Activated CD4-positive, alpha-beta T cell treated with anti-CD3 and anti-CD28 coated beads, Interleukin-2, Interleukin-4, amounts not matched to agents 100 ng/mL and 50 ng/mL, durations not matched to agents 16 hours and 8 hours (primary cell): ENCODE measurements at regions not wholly inside any gene's neighbourhood (a gene's known extent, or its start where the extent isn't known, plus 50 kb on each side); places are given as distances from the start of the nearest gene placed in this dataset.
"Not testable (repeated sequence)": the region's sequence is repeated elsewhere in the genome, so short reads cannot be mapped to it uniquely, and the experiment has no call there.

Experiments used
- DNase-seq: peaks from one replicate; pipeline ENCODE4 v3.0.0-alpha.2; 2020; ENCODE audit warnings: low spot score

GRCh38 chr11:38155856-38156255, 1557.8 kb upstream of the RAG2 start:
- no peak for DNase-seq

GRCh38 chr11:38153985-38154384, 1555.9 kb upstream of the RAG2 start:
- DNase-seq, result no peak

- no peak for DNase-seq
These were observed 1545.8 kb upstream of the RAG2 start for GRCh38 chr11:38143852-38144251.

GRCh38 chr11:38138972-38139371, 1540.9 kb upstream of the RAG2 start:
- DNase-seq, result no peak

- no peak for DNase-seq
These were observed 1538.9 kb upstream of the RAG2 start for GRCh38 chr11:38136887-38137286.

GRCh38 chr11:38131535-38131934, 1533.5 kb upstream of the RAG2 start:
- no peak for DNase-seq

GRCh38 chr11:38130976-38131375, 1532.9 kb upstream of the RAG2 start:
- no peak for DNase-seq

- DNase-seq, result no peak
These were observed 1532.5 kb upstream of the RAG2 start for GRCh38 chr11:38130514-38130913.

- no peak for DNase-seq
These were observed 1525.6 kb upstream of the RAG2 start for GRCh38 chr11:38123673-38124072.

- DNase-seq, result not testable (repeated sequence)
These were observed 1518.6 kb upstream of the RAG2 start for GRCh38 chr11:38116616-38117015.

- DNase-seq, result not testable (repeated sequence)
These were observed 1517.3 kb upstream of the RAG2 start for GRCh38 chr11:38115381-38115780.

- no peak for DNase-seq
These were observed 1502.9 kb upstream of the RAG2 start for GRCh38 chr11:38100836-38101462.

- no peak for DNase-seq
These were observed 1497.2 kb upstream of the RAG2 start for GRCh38 chr11:38095268-38095667.

- DNase-seq, result no peak
These were observed 1491.7 kb upstream of the RAG2 start for GRCh38 chr11:38089726-38090125.

- no peak for DNase-seq
These were observed 1462.9 kb upstream of the RAG2 start for GRCh38 chr11:38060920-38061319.

GRCh38 chr11:38060136-38060535, 1462.1 kb upstream of the RAG2 start:
- DNase-seq, result no peak

GRCh38 chr11:38046571-38047135, 1448.6 kb upstream of the RAG2 start:
- DNase-seq, result no peak

GRCh38 chr11:38043060-38043459, 1445.0 kb upstream of the RAG2 start:
- no peak for DNase-seq

GRCh38 chr11:38038777-38039176, 1440.7 kb upstream of the RAG2 start:
- no peak for DNase-seq

GRCh38 chr11:38019072-38019775, 1421.2 kb upstream of the RAG2 start:
- DNase-seq, result no peak

GRCh38 chr11:38014405-38014804, 1416.4 kb upstream of the RAG2 start:
- DNase-seq, result no peak

GRCh38 chr11:38013157-38013556, 1415.1 kb upstream of the RAG2 start:
- DNase-seq, result no peak

- no peak for DNase-seq
These were observed 1413.5 kb upstream of the RAG2 start for GRCh38 chr11:38011496-38011895.

GRCh38 chr11:38009932-38010331, 1411.9 kb upstream of the RAG2 start:
- DNase-seq, result no peak
